Posterior vena cava (tissue), 2 donors: ENCODE measurements at regions not wholly inside any gene's neighbourhood (a gene's known extent, or its start where the extent isn't known, plus 50 kb on each side); places are given as distances from the start of the nearest gene placed in this dataset.
"Not testable (repeated sequence)": the region's sequence is repeated elsewhere in the genome, so short reads cannot be mapped to it uniquely, and the experiment has no call there.

Experiments
- DNase-seq: peaks from one replicate; pipeline ENCODE4 v3.0.0-alpha.2; 2020; ENCODE audit warnings: low spot score
- intact Hi-C, 2 donors: fragments of 100-400 bp; cut with DNase I; formaldehyde crosslinking; loops; one replicate each; pipeline versions ENCODE4 v1.14.1 to v1.14.2; 2022 to 2023
- donor health status: DM: yes; HTN: yes; CAD: no.
- donor health status: DM: yes; HTN: yes; CAD: no.

- intact Hi-C loops, result no loop called here
- DNase-seq, result no peak
These were observed 93.3 kb downstream of the GPX5 start for GRCh38 chr6:28618898-28619555.

- DNase-seq, result not testable (repeated sequence)
These were observed 95.6 kb downstream of the GPX5 start for GRCh38 chr6:28621268-28621667.

GRCh38 chr6:28623242-28623641 lies 97.6 kb downstream of the GPX5 start:
- DNase-seq, intact Hi-C loops: not testable (repeated sequence)

More at GRCh38 chr6:28621268-28621667, 95.6 kb downstream of the GPX5 start:
- intact Hi-C loops, result not testable (repeated sequence)

- intact Hi-C loops, DNase-seq: not testable (repeated sequence)
These were observed 100.7 kb downstream of the GPX5 start for GRCh38 chr6:28626386-28626785.

- intact Hi-C loops, result no loop called here
These were observed 106.7 kb downstream of the GPX5 start for GRCh38 chr6:28632326-28632851.

GRCh38 chr6:28633445-28634215 lies 107.9 kb downstream of the GPX5 start:
- intact Hi-C loops, result no loop called here
- no peak for DNase-seq

More at GRCh38 chr6:28632326-28632851, 106.7 kb downstream of the GPX5 start:
- no peak for DNase-seq

GRCh38 chr6:28634411-28634760 lies 108.7 kb downstream of the GPX5 start:
- no peak for DNase-seq
- intact Hi-C loops, result no loop called here

GRCh38 chr6:28634761-28635546 lies 109.3 kb downstream of the GPX5 start:
- intact Hi-C loops, result no loop called here
- no peak for DNase-seq

- no peak for DNase-seq
- intact Hi-C loops, result no loop called here
These were observed 110.0 kb downstream of the GPX5 start for GRCh38 chr6:28635547-28636158.

GRCh38 chr6:28638787-28639430 lies 113.2 kb downstream of the GPX5 start:
- intact Hi-C loops, result no loop called here
- DNase-seq, result no peak

GRCh38 chr6:28639445-28640290 lies 114.0 kb downstream of the GPX5 start:
- DNase-seq, intact Hi-C loops: not testable (repeated sequence)

- DNase-seq, result no peak
- intact Hi-C loops, result no loop called here
These were observed 117.5 kb downstream of the GPX5 start for GRCh38 chr6:28643017-28643740.

- no peak for DNase-seq
- intact Hi-C loops, result no loop called here
These were observed 121.0 kb downstream of the GPX5 start for GRCh38 chr6:28646650-28647049.

- intact Hi-C loops, result no loop called here
- DNase-seq, result no peak
These were observed 122.6 kb downstream of the GPX5 start for GRCh38 chr6:28648035-28648877.

GRCh38 chr6:28648878-28649375 lies 123.2 kb downstream of the GPX5 start:
- DNase-seq, result no peak
- intact Hi-C loops, result no loop called here

GRCh38 chr6:28651161-28651560 lies 125.5 kb downstream of the GPX5 start:
- intact Hi-C loops, result loop anchor here in 1 of 2 donors (5.0 kb wide), 1 partner anchor 1474 kb away; no protein-coding TSS in a partner anchor
- no peak for DNase-seq
